HuH-7 (cell line): ENCODE measurements at regions not wholly inside any gene's neighbourhood (a gene's known extent, or its start where the extent isn't known, plus 50 kb on each side); places are given as distances from the start of the nearest gene placed in this dataset.
"Not testable (repeated sequence)": the region's sequence is repeated elsewhere in the genome, so short reads cannot be mapped to it uniquely, and the experiment has no call there.

Experiments used
- DNase-seq: peaks from one replicate; pipeline ENCODE4 v3.0.0; 2011; ENCODE audit warnings: low spot score

GRCh38 chr5:154702477-154702876 lies 52.7 kb upstream of the LARP1 start:
- no peak for DNase-seq

GRCh38 chr5:154701725-154702124 lies 53.5 kb upstream of the LARP1 start:
- not testable (repeated sequence) for DNase-seq

DNA sequence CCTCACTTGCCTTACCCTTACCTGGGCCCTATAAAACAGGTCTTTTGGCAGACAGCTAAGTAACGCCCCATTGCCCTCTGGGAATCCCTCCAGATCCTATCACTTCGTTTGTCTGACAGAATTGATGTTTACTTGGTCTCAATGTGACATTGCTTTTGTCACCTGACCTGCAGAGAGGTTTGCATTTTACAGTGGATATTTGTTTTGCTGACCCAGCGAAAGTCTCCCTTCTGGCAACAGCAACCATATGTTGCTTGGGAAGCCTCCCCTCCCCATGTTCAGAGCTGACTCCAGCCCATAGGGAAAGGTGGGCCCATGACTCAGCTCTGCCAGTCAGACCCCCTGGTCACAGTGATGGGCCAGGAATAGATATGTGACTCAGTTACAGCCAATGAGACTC lies 54.0 kb upstream of the LARP1 start:
- DNase-seq, result no peak

- DNase-seq, result not testable (repeated sequence)
Measured at GRCh38 chr5:154700289-154700928, 54.8 kb upstream of the LARP1 start.

- DNase-seq, result no peak
Measured at GRCh38 chr5:154698763-154699162, 56.4 kb upstream of the LARP1 start.

- no peak for DNase-seq
Measured at GRCh38 chr5:154697371-154697770, 57.8 kb upstream of the LARP1 start.

- no peak for DNase-seq
Measured at GRCh38 chr5:154696891-154697290, 58.3 kb upstream of the LARP1 start.

DNA sequence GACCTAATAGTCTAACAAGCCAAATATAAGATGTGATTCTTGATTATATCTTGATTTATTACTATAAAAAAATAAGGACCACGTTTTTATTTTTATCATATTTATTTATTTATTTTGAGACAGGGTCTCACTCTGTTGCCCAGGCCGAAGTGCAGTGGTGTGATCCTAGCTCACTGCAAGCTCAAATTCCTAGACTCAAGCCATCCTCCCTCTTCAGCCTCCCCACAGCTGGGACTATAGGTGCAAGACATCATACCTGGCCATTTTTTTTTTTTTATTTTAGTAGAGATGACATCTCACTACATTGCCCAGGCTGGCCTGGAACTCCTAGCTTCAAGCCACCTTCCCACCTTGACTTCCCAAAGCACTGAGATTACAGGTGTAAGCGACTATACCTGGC lies 61.0 kb upstream of the LARP1 start:
- no peak for DNase-seq

DNA sequence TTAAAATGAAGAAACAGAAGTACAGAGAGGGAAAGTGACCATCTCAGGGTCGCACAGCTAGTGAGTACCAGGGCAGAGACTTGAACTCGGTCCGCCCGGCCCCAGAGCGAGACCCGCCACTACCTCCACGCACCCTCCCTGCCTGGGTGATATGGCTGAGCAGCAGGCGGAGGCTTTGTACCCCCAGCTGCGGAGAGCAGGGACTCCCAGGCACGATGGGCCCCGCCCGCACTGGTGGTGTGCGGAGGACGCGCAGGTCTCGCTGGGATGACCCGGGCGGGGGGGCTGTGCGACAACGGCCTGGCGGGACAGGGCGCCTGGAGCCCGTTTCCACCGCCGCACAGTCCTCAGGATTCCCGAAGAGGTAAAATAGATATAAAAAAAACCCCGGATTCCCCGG lies 64.7 kb upstream of the LARP1 start:
- no peak for DNase-seq

DNA sequence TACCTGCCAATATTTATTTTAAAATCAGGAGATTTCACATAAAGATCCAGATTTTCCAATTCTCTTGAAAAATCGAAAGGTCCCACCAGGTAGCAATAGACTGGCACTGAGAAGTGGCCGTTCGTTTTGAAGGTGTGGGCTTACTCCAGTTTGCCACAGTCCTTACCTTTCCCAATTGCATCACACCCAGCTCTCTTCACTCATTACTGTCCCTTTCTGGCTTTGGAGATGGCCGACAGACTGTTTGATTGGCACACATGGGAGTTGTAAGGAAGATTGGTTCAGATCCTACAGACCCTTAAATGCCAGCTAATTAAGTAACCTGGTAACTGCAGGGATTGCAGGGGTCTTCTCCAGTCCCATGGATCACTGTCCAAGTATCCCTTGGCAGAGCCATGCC lies 68.7 kb upstream of the LARP1 start:
- DNase-seq, result no peak

DNA sequence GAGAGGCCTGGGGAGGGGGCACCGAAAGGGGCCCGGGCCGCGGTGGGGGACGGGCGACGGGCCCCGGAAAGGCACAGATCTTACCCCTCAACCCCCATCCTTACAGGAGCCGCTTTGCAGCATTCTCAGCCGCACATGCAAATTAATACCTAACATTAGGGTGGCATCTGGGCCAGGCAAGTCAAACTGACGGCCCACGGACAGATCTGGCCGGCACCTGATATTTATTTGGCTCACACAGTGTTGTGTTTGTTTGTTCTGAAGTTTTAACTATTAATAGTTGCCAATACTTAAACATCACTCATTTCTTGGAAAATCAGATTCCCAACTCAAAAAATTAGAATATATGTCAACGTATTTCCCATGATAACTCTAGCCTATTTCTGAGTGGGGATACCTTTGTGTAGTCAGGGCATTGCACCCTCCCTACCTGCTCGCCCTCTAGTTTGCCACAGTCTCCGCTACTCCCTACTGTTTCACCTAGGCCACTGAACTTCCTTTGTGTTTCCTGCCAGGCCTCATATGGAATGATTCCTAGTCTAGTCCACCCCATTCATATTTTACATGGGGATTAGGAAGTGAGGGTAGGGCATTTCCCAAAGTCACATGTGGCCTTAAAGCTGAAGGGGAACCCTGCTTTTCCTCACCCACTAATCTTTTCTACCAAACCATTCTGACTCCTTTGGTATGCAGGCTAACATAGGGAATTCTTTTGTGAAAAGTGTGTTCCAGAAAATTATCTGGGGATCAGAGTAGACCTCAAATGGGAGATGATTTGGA lies 71.9 kb upstream of the LARP1 start:
- DNase-seq, result no peak

- DNase-seq, result no peak
Measured at GRCh38 chr5:154679501-154679900, 75.7 kb upstream of the LARP1 start.

DNA sequence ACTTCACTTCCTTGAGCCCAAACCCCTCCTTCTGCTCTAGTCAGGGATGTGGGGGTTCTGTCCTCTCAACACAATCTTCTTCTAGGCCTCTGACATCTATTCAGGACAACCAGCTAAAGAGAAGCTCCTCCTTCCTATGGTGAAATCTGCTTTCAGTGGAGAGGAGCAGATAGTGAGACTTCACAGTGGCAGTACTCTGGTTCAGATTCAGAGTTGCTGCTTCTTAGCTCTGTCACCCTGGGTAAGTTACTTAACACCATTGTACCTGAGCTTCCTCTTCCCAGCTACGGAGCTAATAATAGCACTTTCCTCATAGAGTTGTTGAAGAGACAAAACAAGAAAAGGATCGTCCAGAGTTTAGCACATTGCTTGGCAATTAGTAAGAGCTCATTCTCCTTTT lies 77.3 kb upstream of the LARP1 start:
- no peak for DNase-seq

DNA sequence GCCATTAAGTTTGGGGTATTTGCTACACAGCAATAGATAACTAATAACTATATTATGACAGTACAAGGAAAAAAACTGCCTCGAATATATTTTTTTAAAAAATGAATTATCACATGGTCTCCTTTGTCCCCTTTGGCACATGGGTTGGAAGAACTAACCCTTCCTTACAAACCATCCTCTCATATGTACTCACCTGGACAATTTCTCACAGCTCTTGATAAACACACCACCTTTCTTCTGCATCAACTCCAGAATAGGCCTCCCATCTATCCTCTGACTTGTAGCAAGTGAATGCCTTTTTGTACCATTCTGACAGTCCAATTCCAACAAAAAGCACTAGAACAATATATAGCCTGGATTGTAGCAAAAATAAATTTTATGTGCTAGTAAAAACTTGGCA lies 78.7 kb upstream of the LARP1 start:
- no peak for DNase-seq

DNA sequence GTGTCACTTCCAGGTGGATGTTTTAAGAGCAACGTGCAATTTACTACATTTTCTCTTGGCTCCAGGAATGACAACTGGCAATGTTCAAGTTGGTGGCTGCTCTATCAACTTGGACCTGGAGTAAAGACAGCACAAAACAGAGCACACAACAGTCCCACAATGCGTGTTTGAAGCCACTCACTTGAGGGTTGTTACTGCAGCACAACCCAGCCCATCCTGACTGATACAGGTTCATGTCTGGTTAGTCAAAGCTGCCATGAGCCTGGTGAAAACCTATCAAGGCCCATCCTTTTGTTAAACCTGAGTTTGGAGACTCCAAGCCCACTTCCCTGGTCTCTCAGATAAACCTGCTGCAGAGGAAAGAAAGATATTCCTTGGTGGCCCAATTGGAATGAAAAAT lies 81.1 kb upstream of the LARP1 start:
- no peak for DNase-seq

GRCh38 chr5:154673506-154673905 lies 81.7 kb upstream of the LARP1 start:
- no peak for DNase-seq

GRCh38 chr5:154669913-154670312 lies 85.3 kb upstream of the LARP1 start:
- not testable (repeated sequence) for DNase-seq

GRCh38 chr5:154669402-154669801 lies 85.8 kb upstream of the LARP1 start:
- DNase-seq, result no peak

DNA sequence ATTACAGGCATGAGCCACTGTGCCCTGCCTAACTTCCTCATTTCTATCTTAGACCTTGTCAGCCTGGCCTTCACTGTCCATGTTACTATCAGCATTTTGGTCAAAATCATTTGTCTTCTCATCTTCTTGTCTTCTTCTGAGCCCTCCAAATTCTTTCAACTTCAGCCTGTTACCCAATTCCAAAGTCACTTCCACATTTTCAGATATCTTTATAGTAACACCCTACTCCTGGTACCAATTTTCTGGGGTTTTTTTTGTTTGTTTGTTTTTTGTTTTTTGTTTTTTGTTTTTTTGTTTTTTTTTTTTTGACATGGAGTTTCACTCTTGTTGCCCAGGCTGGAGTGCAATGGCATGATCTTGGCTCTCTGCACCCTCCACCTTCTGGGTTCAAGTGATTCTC lies 90.3 kb upstream of the LARP1 start:
- no peak for DNase-seq

DNA sequence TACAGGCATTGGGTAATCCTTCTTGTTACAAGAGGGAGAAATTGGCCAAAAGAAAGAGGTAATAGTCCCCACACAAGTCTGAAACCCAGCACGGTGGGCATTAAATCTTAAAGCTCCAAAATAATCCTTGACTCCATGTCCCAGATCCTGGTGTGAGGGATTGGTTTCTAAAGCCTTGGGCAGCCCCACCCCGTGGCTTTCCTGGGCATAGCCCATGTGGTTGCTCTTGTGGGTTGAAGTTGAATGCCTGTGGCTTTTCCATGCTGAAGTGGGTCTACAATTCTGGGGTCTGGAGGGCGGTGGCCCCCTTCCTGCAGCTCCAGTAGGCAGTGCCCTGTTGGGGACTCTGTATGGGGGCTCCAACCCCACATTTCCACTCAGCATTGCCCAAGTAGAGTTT lies 91.8 kb upstream of the LARP1 start:
- DNase-seq, result no peak

GRCh38 chr5:154654486-154655371 lies 100.4 kb upstream of the LARP1 start:
- DNase-seq, result no peak

DNA sequence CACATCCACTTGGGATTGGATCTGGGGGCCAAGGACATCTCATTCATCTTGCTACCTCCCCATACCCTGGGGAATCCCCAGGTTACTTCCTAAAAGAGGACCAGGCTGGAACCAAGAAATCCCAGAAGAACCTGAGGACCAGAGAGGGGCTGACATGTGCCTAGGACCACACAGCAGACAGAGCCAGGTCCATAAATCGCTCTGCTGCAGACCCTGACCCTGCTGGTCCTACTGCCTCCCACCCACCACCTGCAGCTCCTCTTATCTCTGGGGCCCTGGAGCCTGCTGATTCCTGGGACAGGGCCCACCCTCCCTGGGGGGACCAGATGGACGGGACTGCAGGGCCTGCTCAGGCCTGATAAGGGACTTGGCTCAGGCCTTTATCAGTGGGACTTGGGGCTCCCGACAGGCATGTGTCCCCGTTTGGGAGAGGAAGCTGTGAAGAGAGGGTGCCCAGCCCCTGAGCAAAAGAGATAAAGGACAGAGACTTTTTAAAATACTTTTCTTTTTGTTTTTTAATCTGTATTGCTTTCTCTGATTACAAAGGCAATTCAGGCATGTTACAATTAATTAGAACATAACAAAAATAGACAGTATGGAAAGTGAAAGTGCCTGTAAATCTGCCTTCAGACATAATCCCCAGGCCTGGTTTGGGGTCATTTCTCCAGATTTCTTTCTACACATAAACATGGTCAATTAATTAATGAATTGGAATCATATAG lies 101.3 kb upstream of the LARP1 start:
- DNase-seq, result no peak
